ENCODE measurements at regions not wholly inside any gene's neighbourhood (a gene's known extent, or its start where the extent isn't known, plus 50 kb on each side); places are given as distances from the start of the nearest gene placed in this dataset.

DNA sequence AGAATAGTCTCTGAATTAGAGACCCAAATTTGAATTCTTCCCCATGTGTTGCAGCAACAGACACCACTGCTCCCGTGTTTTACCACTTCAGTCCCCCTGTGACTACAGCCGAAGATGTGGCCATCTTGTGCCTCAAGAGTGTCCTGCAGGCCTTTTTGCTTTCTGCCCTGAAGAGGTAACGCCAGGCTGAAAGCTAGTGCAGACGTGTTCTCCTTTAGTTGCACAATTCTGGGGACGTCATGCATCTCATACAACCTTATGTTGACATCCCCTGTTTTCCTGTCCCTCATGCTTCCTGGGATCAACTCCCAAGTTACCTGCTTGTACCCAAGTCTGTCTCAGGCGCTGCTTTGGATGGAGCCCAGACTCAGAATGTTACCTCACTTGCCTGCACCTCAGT lies 69.1 kb upstream of the SLC22A23 start:
- peaks cover 3% of the 10 kb centered on the region; the same call in 1 of the 2 replicates for H4K20me1 ChIP-seq (ENCODE audit: control insufficient read depth, insufficient read depth)
- in situ Hi-C loops (cut with MboI) (no loop called here), intact Hi-C loops (cut with micrococcal nuclease; ENCODE audit: unreplicated experiment) (no loop called here)
- TF ChIP-seq BRCA1 (IDR thresholded peaks at IDR 0.05; ENCODE audit: low read depth, low read length) (no peak), BCL3 (IDR thresholded peaks at IDR 0.05; ENCODE audit: borderline replicate concordance, insufficient read depth, low read depth, low read length, poor library complexity, severe bottlenecking) (no peak), ZNF217 (IDR thresholded peaks at IDR 0.05) (no peak), CEBPZ (IDR thresholded peaks at IDR 0.05; ENCODE audit: low read depth, low read length) (no peak), NKRF (conservative IDR thresholded peaks at IDR 0.05) (no peak), NR2C2 (IDR thresholded peaks at IDR 0.05; ENCODE audit: borderline replicate concordance, control insufficient read depth, insufficient read length, low read depth) (peak; percentile 7), MYC (IDR thresholded peaks at IDR 0.05; ENCODE audit: insufficient read depth, insufficient read length, insufficient replicate concordance, low read length, severe bottlenecking) (no peak)
- CTCF ChIA-PET: no interaction called here
- no TSS peak for BruUV-seq (replicated peaks)
- H2AFZ ChIP-seq (ENCODE audit: control insufficient read depth, low read depth, low read length): no peak overlapping the region
- no peaks in the 10 kb centered on the region for H3K79me2 ChIP-seq (ENCODE audit: control insufficient read depth, insufficient read depth, low read length)
- WGBS (ENCODE audit: insufficient coverage, insufficient replicate concordance, low lambda C conversion rate, missing lambda C conversion rate): 9% methylated on average over 6 of the region's 6 CpGs
- H3K36me3 ChIP-seq (ENCODE audit: control insufficient read depth in 2 of 2, insufficient read depth in 2 of 2, low read length in 1 of 2): no peaks in the 10 kb centered on the region
- POLR2A ChIA-PET: no interaction called here
- H3K27me3 ChIP-seq (replicated peaks in 1 of 2; ENCODE audit: control insufficient read depth in 2 of 2, insufficient read depth in 2 of 2, low read length in 1 of 2): peaks cover 0 to 4% of the 10 kb centered on the region in 2 experiments
- H3K9me3 ChIP-seq (replicated peaks; ENCODE audit: control insufficient read depth, insufficient read depth, low read length): no peaks in the 10 kb centered on the region
- H3K4me2 ChIP-seq (ENCODE audit: control insufficient read depth, insufficient read depth): no peak overlapping the region
- SMC1A ChIA-PET (ENCODE audit: uncharacterized antibody, unreplicated experiment): no interaction called here
- no peak for FAIRE-seq
- DNase-seq (ENCODE audit: low read depth, low spot score): no peak
- no peak overlapping the region for H3K9ac ChIP-seq (ENCODE audit: control insufficient read depth, insufficient read depth, low read length)
- RAD21 ChIA-PET (ENCODE audit: unreplicated experiment): no interaction called here
- H3K27ac ChIP-seq (ENCODE audit: control insufficient read depth, insufficient read depth): no peak overlapping the region
- ATAC-seq: no peak
- no peak overlapping the region for H3K4me3 ChIP-seq
- H3K4me1 ChIP-seq (ENCODE audit: control insufficient read depth, insufficient read depth, low read length): no peaks in the 10 kb centered on the region

Data from GM12878 (cell line).